Peyer's patch (tissue), 4 donors: ENCODE measurements at regions not wholly inside any gene's neighbourhood (a gene's known extent, or its start where the extent isn't known, plus 50 kb on each side); places are given as distances from the start of the nearest gene placed in this dataset.

ENCODE experiments used
- POLR2A ChIP-seq, 2 donors: fragments of 450-650 bp; IDR thresholded peaks; one replicate each; pipeline ENCODE4 v1.5.1; 2017; ENCODE audit warnings: antibody characterized with exemption in 2 of 2, mild to moderate bottlenecking in 2 of 2, moderate library complexity in 2 of 2
- TF ChIP-seq, protein P1 (sequence below), 6 experiments: fragments of 450-650 bp in 4 of 6; fragments of 200-600 bp in 2 of 6; sonication (generic) in 1 of 6; IDR thresholded peaks; one replicate each; pipeline ENCODE4 v1.5.1; 2017 to 2019; ENCODE audit warnings: antibody characterized with exemption in 6 of 6, mild to moderate bottlenecking in 3 of 6, moderate library complexity in 1 of 6

DNA sequence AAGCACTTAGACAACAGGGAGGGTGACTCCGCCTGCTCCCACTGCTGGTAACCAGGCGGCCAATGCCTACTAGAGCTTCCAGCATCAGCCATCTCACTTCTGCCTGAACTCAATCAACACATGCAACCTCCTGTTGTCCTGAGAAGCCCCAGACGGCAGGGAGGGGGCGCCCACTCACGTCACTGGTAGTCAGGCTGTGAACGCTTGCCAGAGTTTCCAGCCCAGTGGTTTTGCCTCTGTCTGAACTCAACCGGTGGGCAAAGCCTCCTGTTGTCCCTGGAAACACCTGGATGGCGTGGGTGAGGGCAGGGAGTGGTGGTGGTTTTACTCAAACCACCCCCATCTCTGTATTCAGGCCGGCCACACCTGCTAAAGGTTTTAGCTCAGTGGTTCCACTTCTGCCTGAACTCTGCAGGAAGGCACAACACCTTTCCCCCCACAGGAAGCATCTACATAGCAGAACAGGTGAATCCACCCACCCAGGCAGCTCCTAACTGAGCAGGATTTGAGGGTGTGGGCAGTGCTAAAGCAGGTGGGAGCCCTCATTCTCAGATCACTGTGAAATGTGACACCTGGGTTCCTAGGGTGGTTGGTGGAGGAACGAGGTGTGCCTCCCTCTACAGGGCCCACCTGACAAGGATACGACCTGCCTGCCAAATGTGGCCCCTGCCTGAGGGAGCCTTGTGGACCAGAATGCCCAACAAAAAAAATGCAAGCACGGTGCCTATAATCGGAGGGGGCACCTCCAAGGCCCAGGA is 563.0 kb upstream of the SEMA3D start:
- TF ChIP-seq, protein P1, sequence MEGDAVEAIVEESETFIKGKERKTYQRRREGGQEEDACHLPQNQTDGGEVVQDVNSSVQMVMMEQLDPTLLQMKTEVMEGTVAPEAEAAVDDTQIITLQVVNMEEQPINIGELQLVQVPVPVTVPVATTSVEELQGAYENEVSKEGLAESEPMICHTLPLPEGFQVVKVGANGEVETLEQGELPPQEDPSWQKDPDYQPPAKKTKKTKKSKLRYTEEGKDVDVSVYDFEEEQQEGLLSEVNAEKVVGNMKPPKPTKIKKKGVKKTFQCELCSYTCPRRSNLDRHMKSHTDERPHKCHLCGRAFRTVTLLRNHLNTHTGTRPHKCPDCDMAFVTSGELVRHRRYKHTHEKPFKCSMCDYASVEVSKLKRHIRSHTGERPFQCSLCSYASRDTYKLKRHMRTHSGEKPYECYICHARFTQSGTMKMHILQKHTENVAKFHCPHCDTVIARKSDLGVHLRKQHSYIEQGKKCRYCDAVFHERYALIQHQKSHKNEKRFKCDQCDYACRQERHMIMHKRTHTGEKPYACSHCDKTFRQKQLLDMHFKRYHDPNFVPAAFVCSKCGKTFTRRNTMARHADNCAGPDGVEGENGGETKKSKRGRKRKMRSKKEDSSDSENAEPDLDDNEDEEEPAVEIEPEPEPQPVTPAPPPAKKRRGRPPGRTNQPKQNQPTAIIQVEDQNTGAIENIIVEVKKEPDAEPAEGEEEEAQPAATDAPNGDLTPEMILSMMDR (IDR thresholded peaks at IDR 0.05), result no peak
- TF ChIP-seq POLR2A (IDR thresholded peaks at IDR 0.05), result no peak
